H1 (cell line): ENCODE measurements at regions not wholly inside any gene's neighbourhood (a gene's known extent, or its start where the extent isn't known, plus 50 kb on each side); places are given as distances from the start of the nearest gene placed in this dataset.

Source experiments
- CTCF ChIA-PET: fragments of 300-600 bp; sonication (Branson Sonifier 250); formaldehyde crosslinking; loops from one replicate; lab custom pipeline; 2021; ENCODE audit not compliant: partially characterized antibody; lab: Charles Lee
- POLR2A ChIA-PET: fragments of 300-600 bp; sonication (Branson Sonifier 250); formaldehyde crosslinking; loops from one replicate; lab custom pipeline; 2021; ENCODE audit warnings: inconsistent platforms; ENCODE audit not compliant: partially characterized antibody; lab: Charles Lee
- DNase-seq, 2 experiments: peaks; one replicate each; pipeline versions ENCODE4 v3.0.0 to v3.0.0-alpha.2; 2010 to 2022; ENCODE audit warnings: low spot score in 2 of 2, low read depth in 1 of 2, mixed read lengths in 1 of 2
- FAIRE-seq: peaks from 2 replicates; lab custom pipeline; 2011; peaks lifted over from hg19 to GRCh38; lab: Jason Lieb, UNC
- H2AFZ ChIP-seq: 2 replicates; pipeline ENCODE4 v1.8.1; 2012; ENCODE audit warnings: low read length, inconsistent platforms
- H2AK5ac ChIP-seq: 2 replicates; pipeline ENCODE4 v1.6.1; 2013; ENCODE audit warnings: low read depth, low read length
- H2BK120ac ChIP-seq: replicated peaks from 2 replicates; pipeline ENCODE3; 2013; ENCODE audit warnings: low read depth, low read length, inconsistent platforms
- H2BK12ac ChIP-seq: 2 replicates; pipeline ENCODE4 v1.6.1; 2013; ENCODE audit warnings: low read depth, low read length
- H2BK15ac ChIP-seq: 2 replicates; pipeline ENCODE4 v1.6.1; 2013; ENCODE audit warnings: low read length
- H2BK20ac ChIP-seq: 2 replicates; pipeline ENCODE4 v1.6.1; 2013; ENCODE audit warnings: low read length
- H2BK5ac ChIP-seq: 2 replicates; pipeline ENCODE4 v1.6.1; 2013; ENCODE audit warnings: low read depth, low read length
- H3K14ac ChIP-seq: 2 replicates; pipeline ENCODE4 v1.6.1; 2013; ENCODE audit warnings: inconsistent platforms; ENCODE audit not compliant: insufficient read length
- H3K18ac ChIP-seq: 2 replicates; pipeline ENCODE4 v1.6.1; 2013; ENCODE audit warnings: low read length; ENCODE audit errors: extremely low read depth
- H3K23ac ChIP-seq: 2 replicates; pipeline ENCODE4 v1.6.1; 2013; ENCODE audit warnings: inconsistent platforms; ENCODE audit not compliant: insufficient read length
- H3K23me2 ChIP-seq: 2 replicates; pipeline ENCODE4 v1.6.1; 2013; ENCODE audit warnings: low read depth, low read length
- H3K27ac ChIP-seq: 2 replicates; pipeline ENCODE4 v1.6.1; 2011; ENCODE audit warnings: low read depth, low read length, inconsistent platforms
- H3K27me3 ChIP-seq, 4 experiments: replicated peaks in 1 of 4; 1 replicate in 1 of 4; 2 replicates in 3 of 4; pipeline versions ENCODE4 v1.6.1 to v1.8.1; 2011 to 2013; ENCODE audit warnings: low read length in 3 of 4, mild to moderate bottlenecking in 3 of 4, inconsistent platforms in 2 of 4, mixed read lengths in 2 of 4, moderate library complexity in 1 of 4; ENCODE audit not compliant: control insufficient read depth in 3 of 4, insufficient read depth in 3 of 4; ENCODE audit errors: extremely low read depth in 1 of 4
- H3K36me3 ChIP-seq, 4 experiments: 2 replicates each; pipeline versions ENCODE4 v1.6.1 to v1.8.1; 2011 to 2013; ENCODE audit warnings: mild to moderate bottlenecking in 4 of 4, low read length in 3 of 4, moderate library complexity in 2 of 4, control low read depth in 1 of 4, inconsistent platforms in 1 of 4; ENCODE audit not compliant: insufficient read depth in 4 of 4, control insufficient read depth in 2 of 4
- H3K4ac ChIP-seq: replicated peaks from 2 replicates; pipeline ENCODE3; 2013; ENCODE audit warnings: low read length, low read depth, mixed read lengths, inconsistent platforms; ENCODE audit not compliant: insufficient read length
- H3K4me1 ChIP-seq, 4 experiments: replicated peaks in 1 of 4; 1 replicate in 1 of 4; 2 replicates in 3 of 4; pipeline versions ENCODE4 v1.6.1 to v1.8.1; 2011 to 2013; ENCODE audit warnings: low read length in 3 of 4, inconsistent platforms in 2 of 4, mixed read lengths in 1 of 4; ENCODE audit not compliant: insufficient read depth in 4 of 4, control insufficient read depth in 3 of 4
- H3K4me2 ChIP-seq, 2 experiments: 2 replicates each; pipeline versions ENCODE4 v1.6.1 to v1.8.1; 2011 to 2013; ENCODE audit warnings: low read depth in 2 of 2, low read length in 2 of 2, control low read depth in 1 of 2, inconsistent platforms in 1 of 2, mild to moderate bottlenecking in 1 of 2; ENCODE audit not compliant: insufficient read depth in 1 of 2
- H3K4me3 ChIP-seq, 4 experiments: fragments of 200-600, 300-600 bp in 1 of 4; sonication (generic), shearing (Covaris generic), sonication (Bioruptor Twin) in 1 of 4; 2 replicates each; pipeline versions ENCODE4 v1.5.1 to v1.8.1; 2011 to 2016; ENCODE audit warnings: low read length in 4 of 4, low read depth in 3 of 4, control low read depth in 2 of 4, inconsistent platforms in 2 of 4, mild to moderate bottlenecking in 2 of 4, mixed read lengths in 1 of 4, moderate library complexity in 1 of 4; ENCODE audit not compliant: insufficient read depth in 2 of 4; ENCODE audit errors: extremely low read depth in 1 of 4
- H3K56ac ChIP-seq: replicated peaks from 2 replicates; pipeline ENCODE3; 2013; ENCODE audit warnings: low read depth, mild to moderate bottlenecking, mixed read lengths, low read length, inconsistent platforms; ENCODE audit not compliant: insufficient read length
- H3K79me1 ChIP-seq: 2 replicates; pipeline ENCODE4 v1.6.1; 2013; ENCODE audit warnings: low read depth, low read length, control low read depth
- H3K79me2 ChIP-seq, 2 experiments: 2 replicates each; pipeline versions ENCODE4 v1.6.1 to v1.8.1; 2012 to 2013; ENCODE audit warnings: low read length in 2 of 2, mild to moderate bottlenecking in 2 of 2, inconsistent platforms in 1 of 2; ENCODE audit not compliant: insufficient read depth in 2 of 2, control insufficient read depth in 1 of 2
- H3K9ac ChIP-seq, 4 experiments: replicated peaks in 1 of 4; 1 replicate in 1 of 4; 2 replicates in 3 of 4; pipeline versions ENCODE4 v1.6.1 to v1.8.1; 2011 to 2013; ENCODE audit warnings: low read depth in 3 of 4, low read length in 3 of 4, control low read depth in 2 of 4, mild to moderate bottlenecking in 2 of 4, moderate library complexity in 2 of 4, inconsistent platforms in 1 of 4; ENCODE audit errors: extremely low read depth in 1 of 4
- H3K9me3 ChIP-seq, 2 experiments: 2 replicates each; pipeline versions ENCODE4 v1.6.1 to v1.8.1; 2012 to 2013; ENCODE audit warnings: mild to moderate bottlenecking in 2 of 2, moderate library complexity in 2 of 2, control low read depth in 1 of 2, inconsistent platforms in 1 of 2, low read depth in 1 of 2, low read length in 1 of 2, mixed read lengths in 1 of 2; ENCODE audit not compliant: insufficient read depth in 2 of 2
- H4K20me1 ChIP-seq, 2 experiments: replicated peaks in 1 of 2; 2 replicates each; pipeline versions ENCODE3 to v1.8.1; 2011 to 2013; ENCODE audit warnings: inconsistent platforms in 2 of 2, low read length in 2 of 2, mild to moderate bottlenecking in 1 of 2; ENCODE audit not compliant: insufficient read depth in 2 of 2, control insufficient read depth in 1 of 2
- H4K5ac ChIP-seq: 2 replicates; pipeline ENCODE4 v1.6.1; 2013; ENCODE audit warnings: low read length, low read depth, mixed read lengths, inconsistent platforms; ENCODE audit not compliant: insufficient read length
- H4K8ac ChIP-seq: 2 replicates; pipeline ENCODE4 v1.8.0; 2013; ENCODE audit warnings: mild to moderate bottlenecking, moderate library complexity, low read length, inconsistent platforms; ENCODE audit not compliant: insufficient read depth; ENCODE audit errors: extremely low read depth
- H4K91ac ChIP-seq: replicated peaks from 2 replicates; pipeline ENCODE3; 2013; ENCODE audit warnings: low read length, mixed read lengths, inconsistent platforms; ENCODE audit not compliant: insufficient read length
- ATF2 ChIP-seq: IDR thresholded peaks from 2 replicates; pipeline ENCODE4 v1.6.1; 2012; ENCODE audit warnings: low read length, inconsistent platforms
- MAFK ChIP-seq: IDR thresholded peaks from 2 replicates; pipeline ENCODE4 v1.6.1; 2012; ENCODE audit warnings: low read depth, mild to moderate bottlenecking, improper control_type of control experiment, low read length
- MAX ChIP-seq: IDR thresholded peaks from 2 replicates; pipeline ENCODE4 v1.6.1; 2012; ENCODE audit warnings: inconsistent platforms
- POLR2A ChIP-seq, 2 experiments: IDR thresholded peaks; 1 replicate in 1 of 2; 2 replicates in 1 of 2; pipeline ENCODE4 v1.6.1; 2011; ENCODE audit warnings: low read depth in 2 of 2, low read length in 2 of 2, mild to moderate bottlenecking in 2 of 2; ENCODE audit errors: control extremely low read depth in 1 of 2
- RBBP5 ChIP-seq: IDR thresholded peaks from 2 replicates; pipeline ENCODE4 v1.7.1; 2012; ENCODE audit warnings: low read depth, mild to moderate bottlenecking, inconsistent platforms, low read length, moderate library complexity, borderline replicate concordance
- RXRA ChIP-seq: IDR thresholded peaks from 2 replicates; pipeline ENCODE4 v1.6.1; 2011; ENCODE audit warnings: low read depth, mild to moderate bottlenecking, low read length, moderate library complexity; ENCODE audit not compliant: insufficient read depth
- SP1 ChIP-seq: IDR thresholded peaks from 2 replicates; pipeline ENCODE4 v1.6.1; 2011; ENCODE audit warnings: low read depth, low read length
- SRF ChIP-seq: IDR thresholded peaks from 2 replicates; pipeline ENCODE4 v1.6.1; 2011; ENCODE audit warnings: mild to moderate bottlenecking, low read depth, low read length, moderate library complexity
- SUZ12 ChIP-seq: fragments of 200-600 bp; sonication (generic); IDR thresholded peaks from 2 replicates; pipeline ENCODE4 v1.6.1; 2012; ENCODE audit warnings: mild to moderate bottlenecking, inconsistent platforms, low read length, moderate library complexity, mixed read lengths
- TBP ChIP-seq: IDR thresholded peaks from 2 replicates; pipeline ENCODE4 v1.6.1; 2011; ENCODE audit warnings: low read depth, low read length, improper control_type of control experiment
- TCF12 ChIP-seq: IDR thresholded peaks from 2 replicates; pipeline ENCODE4 v1.6.1; 2011; ENCODE audit warnings: low read depth, mild to moderate bottlenecking, low read length
- WGBS, 2 experiments: shearing (Covaris generic) in 1 of 2; methylation state at CpG; one replicate each; pipeline versions ENCODE4 v1.1.6 to v1.1.7; 2013 to 2015; ENCODE audit warnings: low lambda C conversion rate in 2 of 2, mixed read lengths in 2 of 2, inconsistent platforms in 1 of 2, low coverage in 1 of 2, missing lambda C conversion rate in 1 of 2; ENCODE audit not compliant: insufficient replicate concordance in 2 of 2, insufficient coverage in 1 of 2, insufficient read length in 1 of 2; ENCODE audit errors: extremely low coverage in 1 of 2, missing lambda C conversion rate in 1 of 2; 5-methylcytosine and 5-hydroxymethylcytosine counted together

- H2BK5ac ChIP-seq = no peak overlapping the region
- no peak overlapping the region for H2BK12ac ChIP-seq
- H3K27me3 ChIP-seq = no peaks in the 10 kb centered on the region
- H3K23ac ChIP-seq = no peak overlapping the region
- H2BK20ac ChIP-seq = no peak overlapping the region
- no peak overlapping the region for H4K8ac ChIP-seq
- no peak for TF ChIP-seq ATF2
- no peak for TF ChIP-seq TBP
- no peak for TF ChIP-seq SRF
- TF ChIP-seq RXRA = no peak
- no peak for TF ChIP-seq RBBP5
- no peak for TF ChIP-seq POLR2A (IDR thresholded peaks at IDR 0.05; ENCODE audit: control extremely low read depth in 1 of 2, low read depth in 2 of 2, low read length in 2 of 2)
- TF ChIP-seq TCF12 = no peak
- no peak for TF ChIP-seq SP1
- TF ChIP-seq SUZ12 = no peak
- TF ChIP-seq MAFK = no peak
- TF ChIP-seq MAX = no peak
- no peaks in the 10 kb centered on the region for H4K20me1 ChIP-seq
- FAIRE-seq (no peak), DNase-seq (no peak)
- H3K14ac ChIP-seq = no peak overlapping the region
- H3K18ac ChIP-seq = no peak overlapping the region
- no peak overlapping the region for H2AFZ ChIP-seq
- H3K79me2 ChIP-seq = no peaks in the 10 kb centered on the region
- no peak overlapping the region for H3K4ac ChIP-seq
- no peaks in the 10 kb centered on the region for H3K36me3 ChIP-seq
- 96% methylated on average over 1 of the region's 1 CpG; no CpG with 5 or more reads in 1 of the 2 experiments for WGBS, 2 experiments
- no peaks in the 10 kb centered on the region for H3K4me1 ChIP-seq
- H3K27ac ChIP-seq = no peak overlapping the region
- H3K4me2 ChIP-seq = no peak overlapping the region
- CTCF ChIA-PET = no interaction called here
- H3K9me3 ChIP-seq = no peaks in the 10 kb centered on the region
- no peak overlapping the region for H4K5ac ChIP-seq
- H2AK5ac ChIP-seq = no peak overlapping the region
- POLR2A ChIA-PET = interaction anchor here (0.6 kb wide), 1 partner anchor 565 kb away, joined by 3 read pairs; no protein-coding TSS in a partner anchor
- no peak overlapping the region for H3K4me3 ChIP-seq
- no peaks in the 10 kb centered on the region for H3K23me2 ChIP-seq
- no peak overlapping the region for H2BK15ac ChIP-seq
- H3K56ac ChIP-seq = no peak overlapping the region
- H3K79me1 ChIP-seq = no peaks in the 10 kb centered on the region
- no peak overlapping the region for H4K91ac ChIP-seq
- no peak overlapping the region for H2BK120ac ChIP-seq
- no peak overlapping the region for H3K9ac ChIP-seq
Observed at GRCh38 chr4:62327612-62328297, 1127.6 kb downstream of the ADGRL3 start.
